DMS153 (cell line): ENCODE measurements at regions not wholly inside any gene's neighbourhood (a gene's known extent, or its start where the extent isn't known, plus 50 kb on each side); places are given as distances from the start of the nearest gene placed in this dataset.
"Not testable (repeated sequence)": the region's sequence is repeated elsewhere in the genome, so short reads cannot be mapped to it uniquely, and the experiment has no call there.

Source experiments
- DNase-seq: peaks from one replicate; lab custom pipeline; 2025; lab: John Stamatoyannopoulos, UW

GRCh38 chr2:7641272-7641671 lies 724.1 kb downstream of the RNF144A start:
- DNase-seq, result not testable (repeated sequence)

DNA sequence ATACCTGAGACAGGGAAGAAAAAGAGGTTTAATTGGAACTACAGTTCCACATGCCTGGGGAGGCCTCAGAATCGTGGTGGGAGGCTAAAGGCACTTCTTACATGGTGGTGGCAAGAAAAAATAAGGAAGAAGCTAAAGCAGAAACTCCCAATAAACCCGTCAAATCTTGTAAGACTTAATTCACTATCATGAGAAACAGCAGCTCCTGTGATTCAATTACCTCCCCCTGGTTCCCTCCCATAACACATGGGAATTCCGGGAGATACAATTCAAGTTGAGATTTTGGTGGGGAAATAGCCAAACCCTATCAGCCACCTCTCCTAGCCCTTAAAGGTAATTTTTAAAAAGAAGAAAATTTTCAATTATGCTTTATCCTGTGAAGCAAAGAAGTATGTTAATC lies 728.8 kb downstream of the RNF144A start:
- no peak for DNase-seq

- DNase-seq, result no peak
These were observed 729.4 kb downstream of the RNF144A start for GRCh38 chr2:7646661-7647060.

GRCh38 chr2:7648221-7648795 lies 731.1 kb downstream of the RNF144A start:
- DNase-seq, result no peak

GRCh38 chr2:7649461-7650228 lies 732.4 kb downstream of the RNF144A start:
- no peak for DNase-seq

GRCh38 chr2:7653617-7654016 lies 736.4 kb downstream of the RNF144A start:
- DNase-seq, result no peak

- no peak for DNase-seq
These were observed 738.4 kb downstream of the RNF144A start for GRCh38 chr2:7655629-7656028.

DNA sequence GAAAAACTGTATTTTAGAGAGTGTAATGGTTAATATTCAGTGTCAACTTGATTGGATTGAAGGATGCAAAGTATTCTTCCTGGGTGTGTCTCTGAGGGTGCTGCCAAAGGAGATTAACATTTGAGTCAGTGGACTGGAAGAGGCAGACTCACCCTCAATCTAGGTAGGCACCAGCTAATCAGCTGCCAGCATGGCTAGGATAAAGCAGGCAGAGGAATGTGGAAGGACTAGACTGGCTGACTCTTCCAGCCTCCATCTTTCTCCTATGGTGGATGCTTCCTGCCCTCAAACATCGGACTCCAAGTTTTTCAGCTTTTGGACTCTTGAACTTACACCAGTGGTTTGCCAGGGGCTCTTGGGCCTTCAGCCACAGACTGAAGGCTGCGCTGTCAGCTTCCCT lies 740.3 kb downstream of the RNF144A start:
- DNase-seq, result not testable (repeated sequence)

GRCh38 chr2:7658486-7658885 lies 741.3 kb downstream of the RNF144A start:
- DNase-seq, result no peak

DNA sequence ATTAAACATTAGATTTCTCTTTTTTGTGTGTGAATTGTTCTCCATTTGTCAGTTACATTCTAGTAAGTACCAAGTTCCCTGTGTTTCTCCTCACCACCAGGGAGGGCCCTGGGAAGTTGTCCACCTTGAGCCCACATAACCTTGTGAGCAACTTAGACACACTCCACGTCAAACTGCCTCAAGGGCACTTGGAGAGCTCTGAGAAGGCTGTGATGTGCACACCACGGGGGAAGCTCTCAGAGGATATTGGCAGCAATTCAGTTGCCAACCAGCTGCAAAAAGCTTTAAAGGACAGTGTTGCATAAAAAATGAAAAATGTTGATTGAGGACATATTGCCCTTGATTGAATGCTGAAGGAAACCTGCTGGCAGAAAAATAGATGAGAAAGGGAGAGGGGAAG lies 743.6 kb downstream of the RNF144A start:
- DNase-seq, result no peak

DNA sequence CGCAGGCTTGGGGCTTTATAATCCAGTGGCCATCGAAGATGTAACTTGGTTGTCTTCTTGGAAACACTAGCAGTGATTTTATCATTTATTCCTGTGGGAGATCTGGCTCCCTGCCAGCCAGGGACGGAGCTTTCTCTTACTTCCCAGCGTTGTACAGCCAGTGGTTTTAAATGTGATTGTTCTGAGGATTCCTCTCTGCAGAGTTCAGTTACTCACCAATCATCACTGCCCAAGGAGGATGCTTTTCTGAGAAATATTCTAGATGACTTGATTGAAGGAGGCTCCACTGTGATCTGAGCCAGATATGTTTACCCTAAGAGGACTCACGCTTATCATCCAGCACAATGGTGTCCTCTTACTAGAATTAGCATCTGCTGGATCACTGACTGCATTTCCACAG lies 744.3 kb downstream of the RNF144A start:
- no peak for DNase-seq

DNA sequence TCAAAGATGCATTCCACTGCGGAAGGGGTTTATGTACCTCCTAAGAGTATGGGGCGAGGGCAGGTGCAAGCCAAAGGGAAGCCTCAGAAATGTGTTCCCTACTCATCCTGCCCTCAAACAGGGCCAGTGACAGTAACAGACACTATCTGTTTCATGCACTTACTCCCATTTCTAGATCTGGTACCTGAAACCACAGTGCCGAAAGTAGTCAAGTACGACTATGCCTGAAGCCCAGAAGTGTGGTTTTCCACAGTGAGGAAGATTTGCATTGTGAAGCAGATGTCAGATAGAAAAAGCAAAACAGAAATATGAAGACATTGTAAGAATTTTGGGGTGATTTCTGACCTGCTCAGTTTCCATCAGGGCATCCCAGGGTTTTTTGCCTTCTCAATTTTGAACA lies 748.7 kb downstream of the RNF144A start:
- no peak for DNase-seq

DNA sequence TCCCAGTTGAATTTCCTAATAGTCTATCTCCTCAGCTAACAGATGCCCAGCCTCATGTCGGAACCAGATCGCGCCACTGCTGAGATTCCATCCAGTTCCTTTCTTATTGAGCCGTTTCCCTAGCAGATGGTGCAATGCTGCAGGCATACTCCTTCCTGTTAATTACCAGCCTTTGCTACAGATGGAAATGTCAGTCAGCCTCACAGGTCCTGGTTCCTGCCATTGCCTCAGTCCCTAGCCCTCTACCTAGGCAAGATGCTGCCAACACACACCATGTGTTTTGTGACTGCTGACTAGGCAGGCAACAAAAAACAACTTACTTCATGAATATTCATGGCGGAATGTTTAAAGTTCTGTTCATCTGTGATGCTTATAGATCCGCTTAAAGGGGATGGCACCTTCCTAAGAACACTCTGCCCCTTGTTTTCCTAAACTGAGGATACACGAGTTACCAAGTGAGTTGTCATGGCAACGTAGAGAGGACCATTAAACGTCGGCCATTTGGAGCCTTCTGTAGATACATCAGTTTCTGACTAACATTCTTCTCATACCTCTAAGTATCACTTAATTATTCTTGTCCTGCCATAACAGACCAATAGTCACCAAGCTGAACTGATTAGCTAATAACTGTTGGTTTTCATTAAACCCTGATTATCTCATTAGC lies 749.5 kb downstream of the RNF144A start:
- DNase-seq, result no peak

- no peak for DNase-seq
These were observed 750.1 kb downstream of the RNF144A start for GRCh38 chr2:7667260-7667757.

GRCh38 chr2:7670905-7671641 lies 753.9 kb downstream of the RNF144A start:
- no peak for DNase-seq

DNA sequence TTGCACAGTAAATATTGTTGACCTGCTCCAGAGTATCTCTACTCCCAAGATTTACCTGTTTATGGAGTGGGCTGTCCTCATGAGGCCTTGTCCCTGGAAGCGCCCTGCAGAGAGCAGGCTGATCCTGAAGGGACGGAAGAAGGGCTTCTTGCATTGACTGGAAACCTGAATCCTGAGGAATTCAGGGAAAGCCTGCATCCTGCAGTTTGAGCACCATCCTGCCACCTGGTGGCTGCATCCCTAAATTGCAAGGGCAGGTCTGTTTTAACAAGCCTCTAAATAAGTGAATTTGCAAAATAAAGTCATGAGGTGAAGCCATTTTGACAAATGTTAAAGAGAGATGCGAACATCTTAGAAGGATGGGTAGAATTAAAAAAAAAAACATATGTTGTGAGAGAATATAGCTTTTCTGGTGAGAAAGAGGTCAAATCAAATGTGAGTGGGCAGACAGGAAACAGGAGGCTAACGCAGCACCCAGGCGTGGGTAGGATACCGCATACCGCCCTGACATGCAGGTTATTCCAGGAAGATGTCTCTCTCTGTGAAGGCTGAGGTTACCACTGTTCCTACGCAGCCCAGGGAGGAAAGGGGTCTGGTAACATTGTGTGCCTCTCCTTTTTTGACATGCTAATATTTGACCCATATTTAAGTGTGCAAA lies 754.9 kb downstream of the RNF144A start:
- DNase-seq, result no peak

- DNase-seq, result no peak
These were observed 755.5 kb downstream of the RNF144A start for GRCh38 chr2:7672685-7673071.

DNA sequence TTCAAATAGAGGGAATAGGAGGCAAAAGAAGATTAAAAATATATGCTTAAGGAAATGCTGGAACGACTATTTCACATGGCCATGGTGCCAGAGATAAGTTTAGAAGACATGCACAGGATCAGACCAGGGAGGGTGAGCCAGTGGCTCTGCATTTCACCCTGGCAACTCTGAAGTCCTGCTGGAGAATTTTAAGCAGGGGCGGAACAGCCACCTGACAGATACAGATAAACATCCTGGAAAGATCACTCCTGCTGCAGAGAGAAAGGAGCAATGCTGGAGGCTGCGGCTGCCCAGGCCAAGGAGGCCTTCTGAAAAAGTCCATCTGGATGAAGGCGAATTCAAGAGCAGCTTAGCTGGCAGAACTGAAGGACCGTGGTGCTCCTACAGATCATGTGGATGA lies 755.9 kb downstream of the RNF144A start:
- DNase-seq, result no peak

DNA sequence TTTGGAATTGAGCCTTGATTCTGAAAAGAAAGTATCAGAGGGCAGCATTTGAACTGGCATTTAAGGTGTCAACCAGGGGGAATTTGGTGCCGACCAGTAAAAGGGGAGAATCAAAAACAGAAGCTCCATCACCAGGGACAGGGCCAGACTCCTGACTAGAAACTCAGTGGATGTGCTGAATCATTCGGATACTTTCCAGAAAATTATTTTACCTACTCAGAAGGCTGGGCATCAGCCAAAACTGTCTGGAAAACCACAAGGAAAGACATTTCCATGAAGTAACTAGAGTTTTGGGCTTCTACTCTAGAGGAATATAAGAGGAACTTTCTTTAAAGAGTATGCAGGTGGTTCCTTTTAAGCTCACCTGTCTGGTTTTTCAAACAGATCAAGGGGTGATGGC lies 756.6 kb downstream of the RNF144A start:
- DNase-seq, result no peak

GRCh38 chr2:7674606-7675005 lies 757.4 kb downstream of the RNF144A start:
- no peak for DNase-seq

- DNase-seq, result no peak
These were observed 759.5 kb downstream of the RNF144A start for GRCh38 chr2:7676714-7677113.

- no peak for DNase-seq
These were observed 764.8 kb downstream of the RNF144A start for GRCh38 chr2:7681881-7682461.
